ENCODE measurements at regions not wholly inside any gene's neighbourhood (a gene's known extent, or its start where the extent isn't known, plus 50 kb on each side); places are given as distances from the start of the nearest gene placed in this dataset.

DNA sequence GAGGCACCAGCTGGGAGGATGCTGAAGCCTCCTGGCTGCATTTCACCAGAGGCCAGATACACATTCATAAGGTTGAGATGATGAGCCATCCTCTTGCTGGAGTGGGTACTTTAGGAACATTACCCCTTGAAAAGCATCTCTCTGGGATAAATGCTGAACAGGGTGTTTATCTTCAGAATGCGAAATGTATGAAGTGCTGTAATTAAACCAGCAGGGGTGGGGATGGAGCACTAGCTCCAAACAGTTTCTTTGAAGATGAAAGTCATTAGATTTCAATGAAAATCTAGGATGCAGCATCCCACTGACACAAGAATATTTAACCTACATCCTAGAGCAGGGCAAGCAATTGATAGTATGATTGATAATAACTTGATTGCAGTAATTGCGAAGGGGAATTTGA lies 158.1 kb downstream of the CYLD start:
- H3K27me3 Mint-ChIP-seq (ENCODE audit: low read depth) = no peaks in the 10 kb centered on the region
- TF ChIP-seq CTCF (IDR thresholded peaks at IDR 0.05) (no peak), HMGA2 (CRISPR knock-in tag; IDR thresholded peaks at IDR 0.05) (no peak), ZNF671 (CRISPR knock-in tag; IDR thresholded peaks at IDR 0.05) (no peak), ATF2 (CRISPR knock-in tag; IDR thresholded peaks at IDR 0.05; ENCODE audit: borderline replicate concordance, low read depth) (no peak), ZBTB43 (CRISPR knock-in tag; IDR thresholded peaks at IDR 0.05) (no peak), ZNF232 (CRISPR knock-in tag; IDR thresholded peaks at IDR 0.05) (no peak), MYBL2 (CRISPR knock-in tag; IDR thresholded peaks at IDR 0.05) (no peak), ESRRA (CRISPR knock-in tag; IDR thresholded peaks at IDR 0.05; ENCODE audit: borderline replicate concordance) (no peak), FOXK1 (CRISPR knock-in tag; IDR thresholded peaks at IDR 0.05) (no peak), ZNF138 (CRISPR knock-in tag; conservative IDR thresholded peaks at IDR 0.05) (no peak)
- TF ChIP-seq, protein P1, sequence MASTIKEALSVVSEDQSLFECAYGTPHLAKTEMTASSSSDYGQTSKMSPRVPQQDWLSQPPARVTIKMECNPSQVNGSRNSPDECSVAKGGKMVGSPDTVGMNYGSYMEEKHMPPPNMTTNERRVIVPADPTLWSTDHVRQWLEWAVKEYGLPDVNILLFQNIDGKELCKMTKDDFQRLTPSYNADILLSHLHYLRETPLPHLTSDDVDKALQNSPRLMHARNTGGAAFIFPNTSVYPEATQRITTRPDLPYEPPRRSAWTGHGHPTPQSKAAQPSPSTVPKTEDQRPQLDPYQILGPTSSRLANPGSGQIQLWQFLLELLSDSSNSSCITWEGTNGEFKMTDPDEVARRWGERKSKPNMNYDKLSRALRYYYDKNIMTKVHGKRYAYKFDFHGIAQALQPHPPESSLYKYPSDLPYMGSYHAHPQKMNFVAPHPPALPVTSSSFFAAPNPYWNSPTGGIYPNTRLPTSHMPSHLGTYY (CRISPR knock-in tag; IDR thresholded peaks at IDR 0.05) = no peak
- ChIA-PET CTCF (no interaction called here), POLR2A (no interaction called here)
- ATAC-seq = no peak
- H3K27ac Mint-ChIP-seq = no peak overlapping the region
- H3K4me3 Mint-ChIP-seq = no peak overlapping the region
- DNase-seq (ENCODE audit: low spot score) = no peak
- H3K4me1 Mint-ChIP-seq = no peaks in the 10 kb centered on the region
- H3K36me3 Mint-ChIP-seq = no peaks in the 10 kb centered on the region
- peaks cover 4% of the 10 kb centered on the region; the same call in 1 of the 2 replicates for H3K9me3 Mint-ChIP-seq

GRCh38 chr16:50889746-50890145 lies 147.9 kb downstream of the CYLD start:
- Mint-ChIP-seq H3K36me3 (no peaks in the 10 kb centered on the region), H3K27ac (no peak overlapping the region), H3K4me1 (peaks cover 9% of the 10 kb centered on the region), H3K27me3 (ENCODE audit: low read depth) (no peaks in the 10 kb centered on the region; the same call in 1 of the 2 replicates), H3K4me3 (no peak overlapping the region), H3K9me3 (no peaks in the 10 kb centered on the region; the same call in 1 of the 2 replicates)
- CTCF ChIA-PET = interaction anchor here (1.1 to 1.2 kb wide), 2 partner anchors 14 to 161 kb away, joined by 3 read pairs; no protein-coding TSS in a partner anchor
- no peak for DNase-seq (ENCODE audit: low spot score)
- POLR2A ChIA-PET = no interaction called here
- ATAC-seq = no peak
- no peak for TF ChIP-seq TCF7 (CRISPR knock-in tag; IDR thresholded peaks at IDR 0.05; ENCODE audit: low read depth)
- TF ChIP-seq CBFB (CRISPR knock-in tag; IDR thresholded peaks at IDR 0.05; ENCODE audit: low read depth) = no peak
- no peak for TF ChIP-seq E2F1 (CRISPR knock-in tag; IDR thresholded peaks at IDR 0.05)
- TF ChIP-seq NR1H2 (CRISPR knock-in tag; IDR thresholded peaks at IDR 0.05) = no peak
- no peak for TF ChIP-seq GTF2I (CRISPR knock-in tag; conservative IDR thresholded peaks at IDR 0.05)
- no peak for TF ChIP-seq AFF4 (CRISPR knock-in tag; IDR thresholded peaks at IDR 0.05; ENCODE audit: borderline replicate concordance)
- no peak for TF ChIP-seq ZNF416 (CRISPR knock-in tag; IDR thresholded peaks at IDR 0.05)
- TF ChIP-seq, protein P2, sequence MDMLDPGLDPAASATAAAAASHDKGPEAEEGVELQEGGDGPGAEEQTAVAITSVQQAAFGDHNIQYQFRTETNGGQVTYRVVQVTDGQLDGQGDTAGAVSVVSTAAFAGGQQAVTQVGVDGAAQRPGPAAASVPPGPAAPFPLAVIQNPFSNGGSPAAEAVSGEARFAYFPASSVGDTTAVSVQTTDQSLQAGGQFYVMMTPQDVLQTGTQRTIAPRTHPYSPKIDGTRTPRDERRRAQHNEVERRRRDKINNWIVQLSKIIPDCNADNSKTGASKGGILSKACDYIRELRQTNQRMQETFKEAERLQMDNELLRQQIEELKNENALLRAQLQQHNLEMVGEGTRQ (CRISPR knock-in tag; IDR thresholded peaks at IDR 0.05) = no peak
- no peak for TF ChIP-seq ESRRA (CRISPR knock-in tag; IDR thresholded peaks at IDR 0.05; ENCODE audit: borderline replicate concordance)
- no peak for TF ChIP-seq OVOL2 (CRISPR knock-in tag; IDR thresholded peaks at IDR 0.05; ENCODE audit: borderline replicate concordance)
- TF ChIP-seq, protein P3, sequence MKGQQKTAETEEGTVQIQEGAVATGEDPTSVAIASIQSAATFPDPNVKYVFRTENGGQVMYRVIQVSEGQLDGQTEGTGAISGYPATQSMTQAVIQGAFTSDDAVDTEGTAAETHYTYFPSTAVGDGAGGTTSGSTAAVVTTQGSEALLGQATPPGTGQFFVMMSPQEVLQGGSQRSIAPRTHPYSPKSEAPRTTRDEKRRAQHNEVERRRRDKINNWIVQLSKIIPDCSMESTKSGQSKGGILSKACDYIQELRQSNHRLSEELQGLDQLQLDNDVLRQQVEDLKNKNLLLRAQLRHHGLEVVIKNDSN (CRISPR knock-in tag; IDR thresholded peaks at IDR 0.05) = no peak
- TF ChIP-seq, protein P1 (CRISPR knock-in tag; IDR thresholded peaks at IDR 0.05) = no peak
- no peak for TF ChIP-seq MYBL2 (CRISPR knock-in tag; IDR thresholded peaks at IDR 0.05)
- TF ChIP-seq TEAD4 (CRISPR knock-in tag; IDR thresholded peaks at IDR 0.05) = no peak

Measured in WTC11 (cell line).